GM21528 (cell line): ENCODE measurements at regions not wholly inside any gene's neighbourhood (a gene's known extent, or its start where the extent isn't known, plus 50 kb on each side); places are given as distances from the start of the nearest gene placed in this dataset.

Experiments used
- ATAC-seq: cut with Tn5 transposase; IDR thresholded peaks from one replicate; pipeline ENCODE4 v1.9.1; 2021; ENCODE audit warnings: mild to moderate bottlenecking, moderate library complexity; ENCODE audit not compliant: unreplicated experiment, low FRiP score

DNA sequence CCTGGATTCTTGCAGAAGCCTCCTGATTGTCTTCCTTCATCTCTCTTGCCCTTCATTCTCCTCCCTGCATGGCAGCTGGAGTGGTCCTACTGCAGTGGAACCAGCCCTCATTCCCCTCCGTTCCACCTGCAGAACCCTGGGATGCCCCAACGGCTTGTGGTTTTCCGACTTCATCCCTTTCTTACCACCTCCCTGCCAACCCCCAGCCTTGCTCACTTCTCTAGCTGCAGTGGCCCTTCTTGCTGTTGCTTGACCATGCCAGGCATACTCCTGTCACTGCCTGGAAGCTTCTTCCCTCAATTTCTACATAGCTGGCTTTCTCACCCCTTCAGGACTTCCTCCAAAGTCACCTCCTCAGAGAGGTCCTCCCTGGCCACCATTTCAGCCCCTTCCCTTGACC lies 123.3 kb downstream of the BEGAIN start:
- no peak for ATAC-seq

- ATAC-seq, result no peak
Observed at GRCh38 chr14:100466111-100466856, 120.9 kb downstream of the BEGAIN start.

DNA sequence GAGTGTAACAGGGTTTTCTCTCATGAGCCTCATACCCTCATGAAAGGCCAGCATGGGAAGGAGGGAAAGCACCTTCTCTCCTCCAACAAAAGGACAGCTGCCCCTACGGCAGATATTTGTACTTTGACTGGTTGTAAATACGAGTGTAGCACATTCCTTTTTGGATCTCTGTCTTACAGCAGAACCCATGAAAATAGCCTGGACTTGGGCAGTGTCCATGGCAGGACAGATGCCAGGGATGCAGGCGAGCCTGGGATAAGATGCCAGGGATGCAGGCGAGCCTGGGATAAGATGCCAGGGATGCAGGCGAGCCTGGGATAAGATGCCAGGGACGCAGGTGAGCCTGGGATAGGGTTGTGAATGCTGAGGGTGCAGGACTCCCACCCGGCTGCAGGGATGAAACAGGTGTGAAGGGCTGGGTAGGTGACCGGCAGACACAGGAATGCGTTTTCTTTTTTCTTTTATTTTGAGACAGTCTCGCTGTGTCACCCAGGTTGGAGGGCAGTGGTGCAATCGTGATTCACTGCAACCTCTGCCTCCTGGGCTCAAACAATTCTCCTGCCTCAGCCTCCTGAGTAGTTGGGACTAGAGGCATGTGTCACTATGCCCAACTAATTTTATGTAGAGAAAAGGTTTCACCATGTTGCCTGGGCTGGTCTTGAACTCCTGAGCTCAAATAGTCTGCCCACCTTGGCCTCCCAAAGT lies 120.0 kb downstream of the BEGAIN start:
- no peak for ATAC-seq

- no peak for ATAC-seq
Observed at GRCh38 chr14:100467939-100468338, 119.3 kb downstream of the BEGAIN start.

DNA sequence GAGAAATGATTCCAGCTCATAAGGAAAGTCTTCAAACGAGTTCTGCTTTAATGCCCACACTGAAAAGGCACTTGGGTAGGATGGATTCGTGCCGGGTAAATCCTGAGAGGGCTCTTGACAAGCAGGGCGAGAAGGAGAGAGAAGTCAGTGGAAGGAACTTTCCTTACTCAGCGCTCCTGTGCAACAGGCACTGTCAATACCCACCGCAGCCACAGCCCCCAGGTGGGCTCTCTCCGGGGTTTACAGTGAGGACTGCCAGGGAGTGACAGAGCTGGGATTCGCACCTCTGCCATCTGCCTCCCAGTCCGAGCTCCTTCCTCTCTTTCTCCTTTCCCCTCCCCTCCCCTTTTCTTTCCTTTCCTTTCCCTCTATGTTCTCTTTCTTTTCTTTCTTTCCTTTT lies 118.7 kb downstream of the BEGAIN start:
- no peak for ATAC-seq

- no peak for ATAC-seq
Observed at GRCh38 chr14:100469632-100470522, 117.3 kb downstream of the BEGAIN start.

DNA sequence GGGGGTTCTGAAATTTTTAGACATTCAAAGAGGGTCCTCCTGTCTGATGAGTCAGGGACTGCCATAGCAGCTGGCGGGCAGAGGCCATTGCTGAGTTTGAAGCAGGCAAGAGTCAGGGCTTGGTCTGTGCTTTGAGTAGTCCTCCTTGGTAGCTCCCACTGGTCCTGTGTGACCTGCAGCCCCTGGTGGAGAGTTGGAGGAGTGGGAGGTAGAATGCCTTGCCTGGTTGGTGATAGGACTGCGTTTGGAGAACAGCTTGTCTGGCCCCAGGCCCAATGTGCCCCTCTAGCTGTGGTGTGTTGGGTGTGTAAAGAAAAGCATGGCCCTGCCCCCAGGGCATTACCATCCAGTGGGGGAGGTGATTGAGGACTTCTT lies 116.7 kb downstream of the BEGAIN start:
- no peak for ATAC-seq

- ATAC-seq, result no peak
Observed at GRCh38 chr14:100471441-100472093, 115.7 kb downstream of the BEGAIN start.

GRCh38 chr14:100472094-100472455 lies 115.1 kb downstream of the BEGAIN start:
- no peak for ATAC-seq

- no peak for ATAC-seq
Observed at GRCh38 chr14:100472491-100472890, 114.7 kb downstream of the BEGAIN start.

DNA sequence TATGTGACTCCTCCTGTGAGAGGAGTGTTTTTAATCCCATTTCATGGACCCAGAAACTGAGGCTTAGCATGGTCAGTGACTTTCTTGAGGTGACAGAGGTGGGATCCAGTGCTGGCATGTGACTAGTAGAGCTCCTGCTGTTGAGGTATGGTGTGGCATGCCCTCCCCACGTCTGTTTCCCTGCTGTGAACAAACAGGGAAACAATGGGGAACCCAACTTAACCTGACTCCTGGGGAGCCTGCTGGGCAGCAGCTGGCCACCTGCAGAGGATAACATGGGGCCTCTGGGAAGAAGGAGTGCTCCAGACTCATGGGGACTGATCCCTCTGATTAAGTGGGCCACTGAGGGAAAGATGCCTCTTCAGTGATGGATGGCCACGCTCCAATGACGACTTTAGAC lies 114.0 kb downstream of the BEGAIN start:
- ATAC-seq, result no peak

GRCh38 chr14:100474196-100474595 lies 113.0 kb downstream of the BEGAIN start:
- no peak for ATAC-seq

DNA sequence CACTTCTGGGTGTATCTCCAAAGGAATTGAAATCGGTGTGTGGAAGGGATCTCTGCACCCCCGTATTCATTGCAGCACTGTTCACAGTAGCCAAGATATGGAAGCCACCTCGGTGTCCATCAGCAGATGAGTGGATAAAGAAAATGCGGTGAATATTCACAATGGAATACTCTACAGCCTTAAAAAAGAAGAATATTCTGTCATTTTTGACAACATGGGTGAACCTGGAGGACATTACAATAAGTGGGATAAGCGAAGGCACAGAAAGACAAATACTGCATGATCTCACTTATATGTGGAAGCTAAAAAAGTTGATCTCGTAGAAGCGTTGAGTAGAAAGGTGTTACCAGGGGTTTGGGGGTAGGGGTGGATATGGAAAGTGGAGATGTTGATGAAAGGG lies 111.9 kb downstream of the BEGAIN start:
- ATAC-seq, result no peak

DNA sequence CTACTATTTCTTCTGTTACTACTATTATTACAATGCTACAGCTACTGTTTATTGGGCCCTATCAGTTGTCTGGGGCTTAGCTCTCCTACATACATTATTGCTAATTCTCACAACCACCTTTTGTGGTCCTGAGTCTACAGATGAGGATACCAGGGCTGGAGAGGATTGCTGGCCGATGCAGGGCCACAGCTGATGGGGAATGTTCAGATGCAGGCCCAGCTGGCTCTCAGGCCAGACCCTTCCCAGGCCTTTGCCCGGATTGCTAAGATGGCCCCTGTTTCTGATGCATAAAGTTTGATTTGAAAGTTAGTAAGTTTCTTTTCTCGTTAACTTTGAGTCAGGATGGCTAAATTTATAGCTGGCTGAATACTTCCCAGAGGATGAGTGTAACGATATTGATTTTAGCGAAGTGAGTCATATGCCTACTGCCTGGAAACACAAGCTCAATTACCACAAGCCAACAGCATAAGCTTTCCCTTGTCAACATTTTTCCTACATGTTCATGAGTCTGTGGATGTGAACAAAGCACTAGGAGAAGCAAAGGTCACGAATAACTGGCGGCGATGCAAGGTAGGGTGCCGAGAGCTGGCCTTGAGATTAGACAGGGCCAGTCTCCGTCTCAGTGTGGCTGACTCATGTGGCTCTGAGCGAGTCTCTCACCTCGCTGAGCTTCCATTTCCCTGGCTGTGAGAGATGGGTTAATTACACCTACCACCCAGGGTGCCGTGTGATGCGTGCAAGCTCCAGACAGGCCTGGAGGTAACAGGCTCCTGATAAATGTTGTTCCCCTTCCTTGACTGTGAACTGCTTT lies 111.0 kb downstream of the BEGAIN start:
- no peak for ATAC-seq

DNA sequence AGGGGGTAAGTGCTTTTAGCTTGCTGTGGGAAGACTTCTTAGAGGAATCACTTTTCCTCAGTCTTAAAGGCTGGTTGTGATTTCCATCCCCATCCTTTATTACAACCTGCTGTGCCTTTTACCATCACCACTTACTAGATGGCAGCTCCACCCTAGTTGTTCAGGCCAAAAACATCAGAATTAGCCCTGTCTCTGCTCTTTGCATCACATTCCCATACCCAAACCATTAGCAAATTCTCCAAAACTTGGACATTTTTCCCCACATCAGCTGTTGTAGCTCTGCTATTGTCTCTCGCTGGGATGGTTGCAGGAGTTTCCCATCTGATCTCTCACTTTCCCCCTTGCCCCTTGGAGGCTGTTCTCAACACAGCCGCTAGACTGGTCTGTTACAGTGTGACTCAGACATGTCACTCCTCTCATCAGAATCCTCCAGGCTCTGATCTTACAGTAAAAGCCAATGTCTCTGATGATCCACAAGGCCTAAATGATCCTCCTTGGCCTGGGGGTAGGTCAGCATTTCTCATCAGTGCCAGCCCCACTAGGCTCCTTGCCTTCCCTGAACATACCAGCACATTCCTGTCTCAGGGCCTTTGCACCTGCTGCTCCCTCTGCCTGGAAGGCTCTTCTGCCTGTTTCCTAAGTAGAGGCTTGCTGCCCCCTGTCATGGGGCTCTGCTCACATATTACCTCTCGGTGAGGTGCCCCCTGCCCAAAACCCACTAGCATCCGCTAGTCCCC lies 102.5 kb downstream of the BEGAIN start:
- no peak for ATAC-seq

DNA sequence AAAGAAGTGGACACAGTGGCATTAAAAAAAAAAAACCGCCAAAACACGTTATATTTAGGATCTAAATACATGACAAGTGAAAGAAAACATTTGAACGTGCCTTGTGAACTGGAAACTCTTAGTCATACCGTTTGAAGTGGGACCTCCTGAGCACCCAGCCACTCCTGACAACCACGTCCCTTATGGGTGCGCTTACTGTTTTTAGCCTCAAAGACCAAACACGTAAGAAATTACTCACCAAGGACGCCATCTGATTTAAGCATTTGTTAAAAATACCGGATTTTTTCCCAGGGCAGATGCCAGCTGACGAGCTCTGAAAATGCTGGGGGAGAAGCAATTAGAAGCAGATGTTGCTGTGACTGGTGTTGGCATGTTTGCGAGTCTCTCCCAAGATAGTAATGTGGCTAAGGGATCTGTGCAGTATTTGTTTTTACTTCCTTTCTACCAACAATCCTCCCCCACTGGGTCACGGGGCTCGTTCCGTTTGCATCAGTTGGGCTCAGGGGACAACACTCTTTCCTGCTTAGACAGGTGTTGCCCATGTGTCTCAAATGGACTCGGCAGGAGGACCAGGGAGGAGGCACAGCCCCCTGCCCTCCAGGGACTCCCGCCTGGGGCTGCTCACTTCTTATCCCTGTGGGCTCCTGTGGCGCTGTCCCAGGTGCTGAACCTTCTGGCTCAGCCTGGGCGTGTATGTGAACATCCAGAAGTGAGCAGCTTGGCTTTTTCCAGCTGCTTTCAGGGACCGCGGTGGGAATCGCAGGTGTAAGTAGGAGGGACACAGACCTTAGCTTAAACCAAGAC lies 101.0 kb downstream of the BEGAIN start:
- peak; percentile 58 for ATAC-seq
